Left kidney (tissue), 1 donor: ENCODE measurements at regions not wholly inside any gene's neighbourhood (a gene's known extent, or its start where the extent isn't known, plus 50 kb on each side); places are given as distances from the start of the nearest gene placed in this dataset.

Experiments used
- DNase-seq: peaks from one replicate; pipeline ENCODE4 v3.0.0-alpha.2; 2013

- no peak for DNase-seq
Measured at GRCh38 chr13:32861304-32861703, 154.9 kb upstream of the KL start.

GRCh38 chr13:32863596-32863995, 152.6 kb upstream of the KL start:
- DNase-seq = no peak

GRCh38 chr13:32866921-32867320, 149.3 kb upstream of the KL start:
- DNase-seq = no peak

- no peak for DNase-seq
Measured at GRCh38 chr13:32877491-32877890, 138.7 kb upstream of the KL start.

GRCh38 chr13:32878163-32878562, 138.1 kb upstream of the KL start:
- DNase-seq = no peak

GRCh38 chr13:32880636-32881035, 135.6 kb upstream of the KL start:
- DNase-seq = no peak

GRCh38 chr13:32881074-32881776, 135.0 kb upstream of the KL start:
- DNase-seq = no peak

- DNase-seq = no peak
Measured at GRCh38 chr13:32881777-32882145, 134.5 kb upstream of the KL start.

- DNase-seq = no peak
Measured at GRCh38 chr13:32882691-32883090, 133.5 kb upstream of the KL start.

GRCh38 chr13:32883474-32883873, 132.7 kb upstream of the KL start:
- no peak for DNase-seq

- DNase-seq = no peak
Measured at GRCh38 chr13:32887617-32888016, 128.6 kb upstream of the KL start.

- no peak for DNase-seq
Measured at GRCh38 chr13:32889986-32890565, 126.1 kb upstream of the KL start.

GRCh38 chr13:32893176-32893575, 123.0 kb upstream of the KL start:
- no peak for DNase-seq

GRCh38 chr13:32894589-32895001, 121.6 kb upstream of the KL start:
- DNase-seq = no peak

GRCh38 chr13:32895296-32895695, 120.9 kb upstream of the KL start:
- DNase-seq = no peak

- DNase-seq = no peak
Measured at GRCh38 chr13:32897296-32897695, 118.9 kb upstream of the KL start.

- no peak for DNase-seq
Measured at GRCh38 chr13:32902029-32902780, 114.0 kb upstream of the KL start.

- no peak for DNase-seq
Measured at GRCh38 chr13:32902874-32903273, 113.3 kb upstream of the KL start.

GRCh38 chr13:32903720-32904119, 112.5 kb upstream of the KL start:
- DNase-seq = no peak

GRCh38 chr13:32904266-32904665, 112.0 kb upstream of the KL start:
- DNase-seq = no peak

- DNase-seq = no peak
Measured at GRCh38 chr13:32905063-32905863, 111.0 kb upstream of the KL start.

GRCh38 chr13:32905864-32906180, 110.4 kb upstream of the KL start:
- DNase-seq = no peak

- no peak for DNase-seq
Measured at GRCh38 chr13:32907211-32907610, 109.0 kb upstream of the KL start.
